ENCODE measurements at regions not wholly inside any gene's neighbourhood (a gene's known extent, or its start where the extent isn't known, plus 50 kb on each side); places are given as distances from the start of the nearest gene placed in this dataset.

DNA sequence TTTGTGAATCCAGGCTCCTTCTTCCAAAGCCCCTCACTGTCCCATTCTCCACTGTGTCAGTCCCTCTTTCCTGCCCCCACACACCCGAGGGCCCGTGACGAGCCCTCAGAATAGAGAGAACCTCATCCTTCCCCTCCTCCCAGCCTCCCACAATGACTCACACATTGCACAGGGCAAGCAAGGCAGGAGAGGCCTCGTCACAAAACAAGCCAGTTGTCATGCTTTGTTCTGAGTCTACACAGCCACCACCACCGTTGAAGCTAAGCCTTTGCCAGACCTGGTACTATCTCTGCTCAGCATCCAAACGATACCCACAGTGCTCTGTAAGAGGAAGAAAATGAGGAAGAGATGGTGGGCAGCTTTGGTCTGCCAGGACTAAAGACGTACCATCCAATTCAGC is 142.2 kb upstream of the ZNF366 start:
- TF ChIP-seq, protein P1, sequence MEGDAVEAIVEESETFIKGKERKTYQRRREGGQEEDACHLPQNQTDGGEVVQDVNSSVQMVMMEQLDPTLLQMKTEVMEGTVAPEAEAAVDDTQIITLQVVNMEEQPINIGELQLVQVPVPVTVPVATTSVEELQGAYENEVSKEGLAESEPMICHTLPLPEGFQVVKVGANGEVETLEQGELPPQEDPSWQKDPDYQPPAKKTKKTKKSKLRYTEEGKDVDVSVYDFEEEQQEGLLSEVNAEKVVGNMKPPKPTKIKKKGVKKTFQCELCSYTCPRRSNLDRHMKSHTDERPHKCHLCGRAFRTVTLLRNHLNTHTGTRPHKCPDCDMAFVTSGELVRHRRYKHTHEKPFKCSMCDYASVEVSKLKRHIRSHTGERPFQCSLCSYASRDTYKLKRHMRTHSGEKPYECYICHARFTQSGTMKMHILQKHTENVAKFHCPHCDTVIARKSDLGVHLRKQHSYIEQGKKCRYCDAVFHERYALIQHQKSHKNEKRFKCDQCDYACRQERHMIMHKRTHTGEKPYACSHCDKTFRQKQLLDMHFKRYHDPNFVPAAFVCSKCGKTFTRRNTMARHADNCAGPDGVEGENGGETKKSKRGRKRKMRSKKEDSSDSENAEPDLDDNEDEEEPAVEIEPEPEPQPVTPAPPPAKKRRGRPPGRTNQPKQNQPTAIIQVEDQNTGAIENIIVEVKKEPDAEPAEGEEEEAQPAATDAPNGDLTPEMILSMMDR (optimal IDR thresholded peaks at IDR 0.05 in 1 of 3, IDR thresholded peaks at IDR 0.05 in 1 of 3, conservative IDR thresholded peaks at IDR 0.05 in 1 of 3; ENCODE audit: extremely low read depth in 1 of 3, insufficient read depth in 2 of 3, low read length in 3 of 3), result no peak
- TF ChIP-seq EZH2 (IDR thresholded peaks at IDR 0.05; ENCODE audit: low read length), result no peak
